ENCODE measurements at regions not wholly inside any gene's neighbourhood (a gene's known extent, or its start where the extent isn't known, plus 50 kb on each side); places are given as distances from the start of the nearest gene placed in this dataset.

- Histone ChIP-seq H3K4me3 (ENCODE audit: low read depth, low read length) (no peak overlapping the region), H3K36me3 (ENCODE audit: control insufficient read depth, insufficient read depth, low read length) (no peaks in the 10 kb centered on the region), H3K27me3 (ENCODE audit: control insufficient read depth, insufficient read depth, low read length) (no peaks in the 10 kb centered on the region)
- TF ChIP-seq, protein P1, sequence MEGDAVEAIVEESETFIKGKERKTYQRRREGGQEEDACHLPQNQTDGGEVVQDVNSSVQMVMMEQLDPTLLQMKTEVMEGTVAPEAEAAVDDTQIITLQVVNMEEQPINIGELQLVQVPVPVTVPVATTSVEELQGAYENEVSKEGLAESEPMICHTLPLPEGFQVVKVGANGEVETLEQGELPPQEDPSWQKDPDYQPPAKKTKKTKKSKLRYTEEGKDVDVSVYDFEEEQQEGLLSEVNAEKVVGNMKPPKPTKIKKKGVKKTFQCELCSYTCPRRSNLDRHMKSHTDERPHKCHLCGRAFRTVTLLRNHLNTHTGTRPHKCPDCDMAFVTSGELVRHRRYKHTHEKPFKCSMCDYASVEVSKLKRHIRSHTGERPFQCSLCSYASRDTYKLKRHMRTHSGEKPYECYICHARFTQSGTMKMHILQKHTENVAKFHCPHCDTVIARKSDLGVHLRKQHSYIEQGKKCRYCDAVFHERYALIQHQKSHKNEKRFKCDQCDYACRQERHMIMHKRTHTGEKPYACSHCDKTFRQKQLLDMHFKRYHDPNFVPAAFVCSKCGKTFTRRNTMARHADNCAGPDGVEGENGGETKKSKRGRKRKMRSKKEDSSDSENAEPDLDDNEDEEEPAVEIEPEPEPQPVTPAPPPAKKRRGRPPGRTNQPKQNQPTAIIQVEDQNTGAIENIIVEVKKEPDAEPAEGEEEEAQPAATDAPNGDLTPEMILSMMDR (IDR thresholded peaks at IDR 0.05; ENCODE audit: insufficient read depth, low read length, poor library complexity, severe bottlenecking) = no peak
- DNase-seq (ENCODE audit: low read depth) = no peak
Measured at GRCh38 chr10:130792096-130792845, 519.2 kb downstream of the TCERG1L start.

- DNase-seq (ENCODE audit: low read depth) = no peak
- Histone ChIP-seq H3K4me3 (ENCODE audit: low read depth, low read length) (no peak overlapping the region), H3K36me3 (ENCODE audit: control insufficient read depth, insufficient read depth, low read length) (no peaks in the 10 kb centered on the region), H3K27me3 (ENCODE audit: control insufficient read depth, insufficient read depth, low read length) (no peaks in the 10 kb centered on the region)
- TF ChIP-seq, protein P1 (IDR thresholded peaks at IDR 0.05; ENCODE audit: insufficient read depth, low read length, poor library complexity, severe bottlenecking) = no peak
Measured at GRCh38 chr10:130795819-130796218, 515.7 kb downstream of the TCERG1L start.

DNA sequence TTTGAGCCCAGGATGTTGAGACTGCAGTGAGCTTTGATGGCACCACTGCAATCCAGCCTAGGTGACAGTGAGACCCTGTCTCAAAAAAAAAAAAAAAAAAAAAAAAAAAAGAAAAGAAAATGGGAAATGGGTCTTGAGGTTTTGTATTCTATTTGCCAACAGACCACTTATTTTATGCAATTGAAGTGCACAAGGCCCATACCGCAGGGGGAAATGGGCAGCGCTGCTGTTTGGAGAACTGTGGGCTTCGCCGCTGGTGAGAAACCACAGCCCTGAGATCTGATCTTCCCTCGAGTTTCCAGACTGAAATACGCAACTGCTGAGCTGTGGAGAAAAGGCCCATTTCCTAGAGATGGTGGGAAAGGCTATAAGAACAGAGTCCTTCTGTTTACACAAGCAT, 512.0 kb downstream of the TCERG1L start:
- Histone ChIP-seq H3K36me3 (ENCODE audit: control insufficient read depth, insufficient read depth, low read length) (no peaks in the 10 kb centered on the region), H3K27me3 (ENCODE audit: control insufficient read depth, insufficient read depth, low read length) (no peaks in the 10 kb centered on the region), H3K4me3 (ENCODE audit: low read depth, low read length) (no peak overlapping the region)
- TF ChIP-seq, protein P1 (IDR thresholded peaks at IDR 0.05; ENCODE audit: insufficient read depth, low read length, poor library complexity, severe bottlenecking) = no peak
- no peak for DNase-seq (ENCODE audit: low read depth)

GRCh38 chr10:130800281-130800680, 511.2 kb downstream of the TCERG1L start:
- no peak overlapping the region for H3K4me3 ChIP-seq (ENCODE audit: low read depth, low read length)
- no peaks in the 10 kb centered on the region for H3K27me3 ChIP-seq (ENCODE audit: control insufficient read depth, insufficient read depth, low read length)
- DNase-seq (ENCODE audit: low read depth) = no peak
- no peaks in the 10 kb centered on the region for H3K36me3 ChIP-seq (ENCODE audit: control insufficient read depth, insufficient read depth, low read length)
- TF ChIP-seq, protein P1 (IDR thresholded peaks at IDR 0.05; ENCODE audit: insufficient read depth, low read length, poor library complexity, severe bottlenecking) = no peak

- no peak for DNase-seq (ENCODE audit: low read depth)
- Histone ChIP-seq H3K36me3 (ENCODE audit: control insufficient read depth, insufficient read depth, low read length) (no peaks in the 10 kb centered on the region), H3K4me3 (ENCODE audit: low read depth, low read length) (no peak overlapping the region), H3K27me3 (ENCODE audit: control insufficient read depth, insufficient read depth, low read length) (no peaks in the 10 kb centered on the region)
- TF ChIP-seq, protein P1 (IDR thresholded peaks at IDR 0.05; ENCODE audit: insufficient read depth, low read length, poor library complexity, severe bottlenecking) = no peak
Measured at GRCh38 chr10:130801276-130801675, 510.2 kb downstream of the TCERG1L start.

DNA sequence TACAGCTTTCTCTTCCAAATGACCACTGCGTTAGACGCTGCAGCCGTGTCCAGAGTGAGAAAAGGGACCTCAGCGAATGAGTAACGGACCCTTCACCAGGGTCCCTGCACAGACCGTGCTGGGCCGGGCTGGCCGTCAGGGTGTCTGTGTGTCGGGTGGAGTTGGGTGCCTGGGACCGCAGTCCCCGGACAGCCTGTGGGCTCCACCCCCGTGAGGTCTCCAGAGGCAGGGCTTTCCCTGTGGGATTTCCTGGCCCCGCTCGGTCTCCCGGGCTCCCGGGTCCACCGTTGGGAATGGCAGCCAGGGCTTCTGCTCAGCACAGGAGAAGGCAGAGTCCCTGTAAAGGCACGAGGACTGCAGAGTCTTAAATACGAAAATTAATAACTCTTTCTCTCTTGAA, 509.7 kb downstream of the TCERG1L start:
- Histone ChIP-seq H3K4me3 (ENCODE audit: low read depth, low read length) (no peak overlapping the region), H3K36me3 (ENCODE audit: control insufficient read depth, insufficient read depth, low read length) (no peaks in the 10 kb centered on the region), H3K27me3 (ENCODE audit: control insufficient read depth, insufficient read depth, low read length) (no peaks in the 10 kb centered on the region)
- no peak for DNase-seq (ENCODE audit: low read depth)
- TF ChIP-seq, protein P1 (IDR thresholded peaks at IDR 0.05; ENCODE audit: insufficient read depth, low read length, poor library complexity, severe bottlenecking) = no peak
